ENCODE measurements at regions not wholly inside any gene's neighbourhood (a gene's known extent, or its start where the extent isn't known, plus 50 kb on each side); places are given as distances from the start of the nearest gene placed in this dataset.
"Not testable (repeated sequence)": the region's sequence is repeated elsewhere in the genome, so short reads cannot be mapped to it uniquely, and the experiment has no call there.

GRCh38 chr13:76245920-76246319 is 609.8 kb downstream of the LMO7 start:
- Histone ChIP-seq H3K23ac (ENCODE audit: low read length) (no peak overlapping the region), H3K4me2 (ENCODE audit: low read length) (no peak overlapping the region), H3K79me1 (ENCODE audit: low read length) (no peaks in the 10 kb centered on the region), H4K91ac (ENCODE audit: low read depth, low read length) (no peak overlapping the region), H3K4me1 (ENCODE audit: control insufficient read depth in 1 of 2, insufficient read depth in 2 of 2, low read length in 2 of 2) (no peaks in the 10 kb centered on the region), H3K4me3 (ENCODE audit: low read depth, low read length) (no peak overlapping the region), H3K14ac (ENCODE audit: low read length) (no peak overlapping the region), H4K12ac (ENCODE audit: low read depth, low read length) (no peak overlapping the region), H3K79me2 (ENCODE audit: control insufficient read depth, insufficient read depth, low read length, poor library complexity) (no peaks in the 10 kb centered on the region), H3K27ac (ENCODE audit: low read depth, low read length) (no peak overlapping the region), H3K18ac (ENCODE audit: low read length) (no peak overlapping the region), H3K9ac (ENCODE audit: low read length) (no peak overlapping the region), H3K4ac (ENCODE audit: low read depth, low read length) (no peak overlapping the region), H3K36me3 (ENCODE audit: control insufficient read depth in 1 of 2, insufficient read depth in 2 of 2, low read length in 2 of 2) (no peaks in the 10 kb centered on the region), H3K9me3 (ENCODE audit: insufficient read depth, low read depth, low read length) (no peaks in the 10 kb centered on the region), H3K27me3 (ENCODE audit: insufficient read depth, low read length) (no peaks in the 10 kb centered on the region), H2BK120ac (ENCODE audit: insufficient read depth, low read length, poor library complexity) (no peak overlapping the region), H2AK5ac (ENCODE audit: low read length) (no peak overlapping the region), H2BK12ac (ENCODE audit: low read length) (no peak overlapping the region), H2BK5ac (ENCODE audit: low read depth, low read length, poor library complexity) (no peak overlapping the region), H4K8ac (ENCODE audit: low read depth, low read length) (no peak overlapping the region), H2AFZ (ENCODE audit: insufficient read depth, low read length, poor library complexity) (no peak overlapping the region)
- DNase-seq, result no peak
- no CpG with 5 or more reads among the region's 1 CpG for WGBS (ENCODE audit: extremely low coverage, insufficient coverage, insufficient read length)

GRCh38 chr13:76245211-76245610 is 609.1 kb downstream of the LMO7 start:
- no peak overlapping the region for H3K4me3 ChIP-seq (ENCODE audit: low read depth, low read length)
- WGBS (ENCODE audit: extremely low coverage, insufficient coverage, insufficient read length), result no CpG with 5 or more reads among the region's 4 CpGs

GRCh38 chr13:76243120-76243519 is 607.0 kb downstream of the LMO7 start:
- not testable (repeated sequence) for H3K9ac ChIP-seq (ENCODE audit: low read length); H3K79me2 ChIP-seq (ENCODE audit: control insufficient read depth, insufficient read depth, low read length, poor library complexity); H2BK5ac ChIP-seq (ENCODE audit: low read depth, low read length, poor library complexity); H3K9me3 ChIP-seq (ENCODE audit: insufficient read depth, low read depth, low read length); H3K36me3 ChIP-seq (ENCODE audit: control insufficient read depth in 1 of 2, insufficient read depth in 2 of 2, low read length in 2 of 2); DNase-seq; H3K4me2 ChIP-seq (ENCODE audit: low read length); H4K12ac ChIP-seq (ENCODE audit: low read depth, low read length); H3K79me1 ChIP-seq (ENCODE audit: low read length); H2AK5ac ChIP-seq (ENCODE audit: low read length); H2BK12ac ChIP-seq (ENCODE audit: low read length); H3K4ac ChIP-seq (ENCODE audit: low read depth, low read length); H4K8ac ChIP-seq (ENCODE audit: low read depth, low read length); H3K23ac ChIP-seq (ENCODE audit: low read length); H3K4me3 ChIP-seq (ENCODE audit: low read depth, low read length); H3K27ac ChIP-seq (ENCODE audit: low read depth, low read length); H3K27me3 ChIP-seq (ENCODE audit: insufficient read depth, low read length); H3K4me1 ChIP-seq (ENCODE audit: control insufficient read depth in 1 of 2, insufficient read depth in 2 of 2, low read length in 2 of 2); H2BK120ac ChIP-seq (ENCODE audit: insufficient read depth, low read length, poor library complexity); H2AFZ ChIP-seq (ENCODE audit: insufficient read depth, low read length, poor library complexity); H3K14ac ChIP-seq (ENCODE audit: low read length); H4K91ac ChIP-seq (ENCODE audit: low read depth, low read length); H3K18ac ChIP-seq (ENCODE audit: low read length)
- WGBS (ENCODE audit: extremely low coverage, insufficient coverage, insufficient read length), result no CpG with 5 or more reads among the region's 8 CpGs

More at GRCh38 chr13:76245211-76245610, 609.1 kb downstream of the LMO7 start:
- Histone ChIP-seq H3K36me3 (ENCODE audit: control insufficient read depth in 1 of 2, insufficient read depth in 2 of 2, low read length in 2 of 2) (no peaks in the 10 kb centered on the region), H3K4me1 (ENCODE audit: control insufficient read depth in 1 of 2, insufficient read depth in 2 of 2, low read length in 2 of 2) (no peaks in the 10 kb centered on the region), H3K9ac (ENCODE audit: low read length) (no peak overlapping the region), H3K23ac (ENCODE audit: low read length) (no peak overlapping the region), H2AK5ac (ENCODE audit: low read length) (no peak overlapping the region), H3K9me3 (ENCODE audit: insufficient read depth, low read depth, low read length) (no peaks in the 10 kb centered on the region), H4K91ac (ENCODE audit: low read depth, low read length) (no peak overlapping the region), H4K12ac (ENCODE audit: low read depth, low read length) (no peak overlapping the region), H3K27ac (ENCODE audit: low read depth, low read length) (no peak overlapping the region), H3K4me2 (ENCODE audit: low read length) (no peak overlapping the region), H3K4ac (ENCODE audit: low read depth, low read length) (no peak overlapping the region), H3K27me3 (ENCODE audit: insufficient read depth, low read length) (no peaks in the 10 kb centered on the region), H2BK120ac (ENCODE audit: insufficient read depth, low read length, poor library complexity) (no peak overlapping the region), H2BK5ac (ENCODE audit: low read depth, low read length, poor library complexity) (no peak overlapping the region), H3K14ac (ENCODE audit: low read length) (no peak overlapping the region), H2BK12ac (ENCODE audit: low read length) (no peak overlapping the region), H2AFZ (ENCODE audit: insufficient read depth, low read length, poor library complexity) (no peak overlapping the region), H3K79me2 (ENCODE audit: control insufficient read depth, insufficient read depth, low read length, poor library complexity) (no peaks in the 10 kb centered on the region), H3K18ac (ENCODE audit: low read length) (no peak overlapping the region), H4K8ac (ENCODE audit: low read depth, low read length) (no peak overlapping the region), H3K79me1 (ENCODE audit: low read length) (no peaks in the 10 kb centered on the region)
- no peak for DNase-seq

- Histone ChIP-seq H3K9ac (ENCODE audit: low read length) (no peak overlapping the region), H2BK12ac (ENCODE audit: low read length) (no peak overlapping the region), H3K4me2 (ENCODE audit: low read length) (no peak overlapping the region), H3K79me2 (ENCODE audit: control insufficient read depth, insufficient read depth, low read length, poor library complexity) (no peaks in the 10 kb centered on the region), H3K18ac (ENCODE audit: low read length) (no peak overlapping the region), H2BK5ac (ENCODE audit: low read depth, low read length, poor library complexity) (no peak overlapping the region), H3K14ac (ENCODE audit: low read length) (no peak overlapping the region), H4K91ac (ENCODE audit: low read depth, low read length) (no peak overlapping the region), H3K23ac (ENCODE audit: low read length) (no peak overlapping the region), H2BK120ac (ENCODE audit: insufficient read depth, low read length, poor library complexity) (no peak overlapping the region), H3K36me3 (ENCODE audit: control insufficient read depth in 1 of 2, insufficient read depth in 2 of 2, low read length in 2 of 2) (no peaks in the 10 kb centered on the region), H3K79me1 (ENCODE audit: low read length) (no peaks in the 10 kb centered on the region), H3K4me1 (ENCODE audit: control insufficient read depth in 1 of 2, insufficient read depth in 2 of 2, low read length in 2 of 2) (no peaks in the 10 kb centered on the region), H2AFZ (ENCODE audit: insufficient read depth, low read length, poor library complexity) (no peak overlapping the region), H3K27ac (ENCODE audit: low read depth, low read length) (no peak overlapping the region), H4K12ac (ENCODE audit: low read depth, low read length) (no peak overlapping the region), H2AK5ac (ENCODE audit: low read length) (no peak overlapping the region), H3K9me3 (ENCODE audit: insufficient read depth, low read depth, low read length) (no peaks in the 10 kb centered on the region), H3K4ac (ENCODE audit: low read depth, low read length) (no peak overlapping the region), H3K4me3 (ENCODE audit: low read depth, low read length) (no peak overlapping the region), H4K8ac (ENCODE audit: low read depth, low read length) (no peak overlapping the region), H3K27me3 (ENCODE audit: insufficient read depth, low read length) (no peaks in the 10 kb centered on the region)
- DNase-seq, result no peak
- no CpG with 5 or more reads among the region's 4 CpGs for WGBS (ENCODE audit: extremely low coverage, insufficient coverage, insufficient read length)
Measured at GRCh38 chr13:76239031-76239680, 603.0 kb downstream of the LMO7 start.

Data from trophoblast cell (in vitro differentiated cells and primary cell).